Epithelial cell of esophagus (primary cell): ENCODE measurements at regions not wholly inside any gene's neighbourhood (a gene's known extent, or its start where the extent isn't known, plus 50 kb on each side); places are given as distances from the start of the nearest gene placed in this dataset.
"Not testable (repeated sequence)": the region's sequence is repeated elsewhere in the genome, so short reads cannot be mapped to it uniquely, and the experiment has no call there.

Experiments used
- DNase-seq: peaks from one replicate; pipeline ENCODE4 v3.0.0; 2010; ENCODE audit warnings: low read depth
- H3K4me3 ChIP-seq: 2 replicates; pipeline ENCODE4 v1.5.1; 2011; ENCODE audit warnings: mild to moderate bottlenecking, low read length, control low read depth
- TF ChIP-seq, protein P1 (sequence below): IDR thresholded peaks from 2 replicates; pipeline ENCODE4 v1.5.1; 2011; ENCODE audit warnings: low read depth, mild to moderate bottlenecking, low read length, control low read depth, inconsistent platforms; ENCODE audit not compliant: insufficient read depth; ENCODE audit errors: missing control alignments

DNA sequence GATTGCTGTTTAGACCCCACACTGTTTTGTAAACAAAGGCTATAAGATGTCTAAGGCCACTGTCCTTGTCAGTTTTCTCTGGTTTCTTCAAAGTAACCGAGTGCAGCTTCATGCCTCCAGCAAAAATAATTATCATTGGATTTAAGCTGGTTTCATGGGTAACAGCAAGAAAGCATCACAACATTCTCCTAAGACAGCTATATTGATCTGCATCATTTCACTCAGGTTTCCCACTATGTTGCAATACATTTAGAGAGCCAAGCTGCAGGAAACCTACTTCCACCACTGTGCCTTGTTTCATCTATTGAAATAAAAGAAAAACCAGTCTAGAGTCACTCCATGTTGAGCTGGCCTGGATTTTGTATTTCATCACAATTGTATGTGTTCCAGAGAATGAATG, 351.4 kb downstream of the OXSM start:
- H3K4me3 ChIP-seq = no peak overlapping the region
- DNase-seq = no peak
- TF ChIP-seq, protein P1, sequence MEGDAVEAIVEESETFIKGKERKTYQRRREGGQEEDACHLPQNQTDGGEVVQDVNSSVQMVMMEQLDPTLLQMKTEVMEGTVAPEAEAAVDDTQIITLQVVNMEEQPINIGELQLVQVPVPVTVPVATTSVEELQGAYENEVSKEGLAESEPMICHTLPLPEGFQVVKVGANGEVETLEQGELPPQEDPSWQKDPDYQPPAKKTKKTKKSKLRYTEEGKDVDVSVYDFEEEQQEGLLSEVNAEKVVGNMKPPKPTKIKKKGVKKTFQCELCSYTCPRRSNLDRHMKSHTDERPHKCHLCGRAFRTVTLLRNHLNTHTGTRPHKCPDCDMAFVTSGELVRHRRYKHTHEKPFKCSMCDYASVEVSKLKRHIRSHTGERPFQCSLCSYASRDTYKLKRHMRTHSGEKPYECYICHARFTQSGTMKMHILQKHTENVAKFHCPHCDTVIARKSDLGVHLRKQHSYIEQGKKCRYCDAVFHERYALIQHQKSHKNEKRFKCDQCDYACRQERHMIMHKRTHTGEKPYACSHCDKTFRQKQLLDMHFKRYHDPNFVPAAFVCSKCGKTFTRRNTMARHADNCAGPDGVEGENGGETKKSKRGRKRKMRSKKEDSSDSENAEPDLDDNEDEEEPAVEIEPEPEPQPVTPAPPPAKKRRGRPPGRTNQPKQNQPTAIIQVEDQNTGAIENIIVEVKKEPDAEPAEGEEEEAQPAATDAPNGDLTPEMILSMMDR = no peak

GRCh38 chr3:26145769-26146168, 355.9 kb downstream of the OXSM start:
- DNase-seq = no peak
- H3K4me3 ChIP-seq = no peak overlapping the region
- TF ChIP-seq, protein P1 = no peak

DNA sequence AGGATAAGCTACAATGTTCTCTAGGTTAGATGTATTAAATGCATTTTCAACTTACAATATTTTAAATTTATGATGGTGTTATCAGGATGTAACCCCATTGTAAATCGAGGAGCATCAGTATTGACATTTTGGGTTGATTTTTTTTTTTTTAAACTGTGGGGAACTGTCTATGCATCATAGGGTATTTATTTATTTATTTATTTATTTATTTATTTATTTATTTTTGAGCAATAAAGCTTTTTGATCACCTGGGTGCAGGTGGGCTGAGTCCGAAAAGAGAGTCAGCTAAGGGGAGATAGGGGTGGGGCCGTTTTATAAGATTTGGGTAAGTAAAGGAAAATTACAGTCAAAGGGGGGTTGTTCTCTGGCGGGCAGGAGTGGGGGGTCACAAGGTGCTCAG, 367.5 kb downstream of the OXSM start:
- DNase-seq, H3K4me3 ChIP-seq: not testable (repeated sequence)

DNA sequence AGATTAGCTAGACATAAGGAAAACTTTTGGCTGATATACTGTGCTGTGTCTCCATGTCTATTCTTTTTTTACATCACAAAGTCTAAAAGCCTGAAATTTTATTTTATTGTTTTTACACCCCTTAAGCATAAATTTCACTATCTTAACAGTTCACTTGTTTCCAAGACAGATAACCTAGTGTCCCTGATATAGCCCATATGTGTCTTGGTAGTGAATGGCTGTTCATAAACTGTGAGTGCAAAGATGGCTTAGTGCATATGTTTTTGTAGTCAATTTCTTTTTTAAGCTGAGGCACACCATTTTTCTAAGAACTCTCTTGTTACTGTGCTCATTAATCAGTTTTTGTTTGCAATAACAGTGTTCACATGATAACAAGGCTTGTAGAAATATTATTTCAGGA, 381.1 kb downstream of the OXSM start:
- DNase-seq = no peak
- no peak overlapping the region for H3K4me3 ChIP-seq
- TF ChIP-seq, protein P1 = no peak

GRCh38 chr3:26191556-26191955, 401.7 kb downstream of the OXSM start:
- H3K4me3 ChIP-seq = no peak overlapping the region
- TF ChIP-seq, protein P1 = no peak
- DNase-seq = no peak

DNA sequence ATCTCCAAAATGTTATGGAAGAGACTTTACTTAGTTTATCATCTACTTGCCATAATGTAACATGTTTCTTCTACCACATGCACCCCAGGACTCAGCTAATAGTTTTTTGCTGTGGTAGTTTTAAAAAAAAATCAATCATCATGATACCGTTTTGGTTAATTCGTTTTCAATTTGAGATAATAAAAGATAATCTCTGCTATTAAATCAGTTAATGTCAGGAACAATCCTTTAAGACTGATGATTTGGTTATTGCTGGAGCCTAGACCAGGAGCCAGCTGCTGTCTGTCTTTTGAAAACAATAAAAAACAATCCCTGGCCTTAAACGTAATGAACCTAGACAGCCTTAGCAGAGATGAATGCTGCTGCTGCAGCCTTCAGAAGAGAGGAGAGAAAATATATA, 403.7 kb downstream of the OXSM start:
- TF ChIP-seq, protein P1 = no peak
- H3K4me3 ChIP-seq = no peak overlapping the region
- DNase-seq = no peak

DNA sequence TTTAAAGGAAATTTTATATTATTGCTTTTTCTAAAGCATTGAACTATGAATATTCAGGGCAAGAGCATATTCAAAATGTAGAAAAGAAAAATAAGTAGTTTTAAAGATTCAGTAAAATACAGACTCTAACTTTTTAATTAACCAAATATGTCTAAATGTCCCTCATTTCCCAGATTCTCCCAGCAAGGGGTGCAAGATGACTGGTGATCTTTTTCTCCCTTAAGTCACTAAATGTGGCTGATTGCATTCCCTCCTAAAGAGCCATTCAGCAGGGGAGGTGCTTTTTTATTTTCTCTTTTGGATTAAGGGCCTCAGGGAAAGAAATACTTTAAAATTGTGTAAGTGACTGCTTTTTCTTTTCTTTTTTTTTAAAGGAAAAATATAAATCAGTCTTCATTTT, 406.9 kb downstream of the OXSM start:
- TF ChIP-seq, protein P1 = no peak
- no peak overlapping the region for H3K4me3 ChIP-seq
- DNase-seq = no peak

DNA sequence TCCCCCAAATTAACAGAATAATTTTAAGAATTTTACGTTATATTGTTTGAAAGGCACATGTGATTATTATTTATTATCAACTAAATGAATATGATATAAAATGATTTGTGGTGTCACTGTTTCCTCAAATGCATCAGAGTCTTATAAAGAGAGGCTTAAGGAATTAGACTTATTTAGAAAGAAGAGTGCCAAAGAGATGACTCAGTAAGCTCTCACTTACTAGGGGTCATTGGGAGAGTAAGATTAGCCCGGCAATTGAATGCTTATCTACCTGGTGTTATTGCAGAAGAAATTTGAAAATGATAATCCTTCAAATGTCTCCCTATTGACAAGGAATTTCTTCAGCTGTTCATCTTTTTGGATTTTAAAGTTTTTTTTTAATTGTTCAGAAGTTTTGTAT, 408.7 kb downstream of the OXSM start:
- no peak overlapping the region for H3K4me3 ChIP-seq
- TF ChIP-seq, protein P1 = no peak
- peak; percentile 1 for DNase-seq
